ENCODE measurements at regions not wholly inside any gene's neighbourhood (a gene's known extent, or its start where the extent isn't known, plus 50 kb on each side); places are given as distances from the start of the nearest gene placed in this dataset.
"Not testable (repeated sequence)": the region's sequence is repeated elsewhere in the genome, so short reads cannot be mapped to it uniquely, and the experiment has no call there.

GRCh38 chrX:131830400-131831184 lies 192.5 kb upstream of the STK26 start:
- DNase-seq = peak in 1 of 2 experiments; percentile 19

- DNase-seq = no peak
Observed at GRCh38 chrX:131831185-131831520, 191.9 kb upstream of the STK26 start.

DNA sequence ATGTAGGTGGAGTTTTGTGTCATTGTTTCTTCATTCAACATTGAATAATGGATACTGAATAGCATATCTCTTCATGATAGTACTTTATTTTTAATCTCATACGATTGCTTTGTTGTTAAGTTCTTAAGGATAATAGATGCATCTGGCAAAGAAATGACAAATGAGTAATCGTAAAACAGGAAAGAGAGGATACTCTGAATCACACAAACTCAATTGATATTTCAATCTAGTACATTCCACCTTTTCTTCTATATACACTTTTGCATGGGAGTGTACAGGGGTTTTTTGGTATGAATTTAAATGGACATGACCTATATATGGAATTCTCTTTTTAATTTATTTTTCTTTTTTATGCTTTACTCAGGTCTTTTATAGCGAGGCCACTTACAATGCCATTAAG lies 186.9 kb upstream of the STK26 start:
- no peak for DNase-seq

GRCh38 chrX:131837325-131837724 lies 185.8 kb upstream of the STK26 start:
- no peak for DNase-seq

- no peak for DNase-seq
Observed at GRCh38 chrX:131840799-131841495, 182.2 kb upstream of the STK26 start.

GRCh38 chrX:131841496-131842437 lies 181.3 kb upstream of the STK26 start:
- DNase-seq = no peak

DNA sequence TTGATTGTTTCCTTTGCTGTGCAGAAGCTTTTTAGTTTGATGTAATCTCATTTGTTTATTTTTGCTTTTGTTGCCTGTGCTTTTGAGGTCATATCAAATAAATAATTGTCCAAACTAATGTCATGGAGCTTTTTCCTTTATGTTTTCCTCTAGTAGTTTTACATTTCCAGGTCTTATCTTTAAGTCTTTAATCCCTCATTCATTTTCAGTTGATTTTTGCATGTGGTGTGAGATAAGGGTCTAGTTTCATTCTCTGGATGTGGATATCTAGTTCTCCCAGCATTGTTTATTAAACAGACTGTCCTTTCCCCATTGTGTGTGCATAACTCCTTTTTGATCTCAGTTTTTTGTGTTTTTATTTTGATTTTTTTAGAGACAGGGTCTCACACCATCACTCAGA lies 179.1 kb upstream of the STK26 start:
- no peak for DNase-seq

GRCh38 chrX:131845201-131845600 lies 177.9 kb upstream of the STK26 start:
- DNase-seq = no peak

GRCh38 chrX:131845771-131846170 lies 177.3 kb upstream of the STK26 start:
- no peak for DNase-seq

- not testable (repeated sequence) for DNase-seq
Observed at GRCh38 chrX:131850964-131851363, 172.1 kb upstream of the STK26 start.

- no peak for DNase-seq
Observed at GRCh38 chrX:131853440-131853839, 169.7 kb upstream of the STK26 start.

GRCh38 chrX:131854581-131854980 lies 168.5 kb upstream of the STK26 start:
- DNase-seq = no peak

DNA sequence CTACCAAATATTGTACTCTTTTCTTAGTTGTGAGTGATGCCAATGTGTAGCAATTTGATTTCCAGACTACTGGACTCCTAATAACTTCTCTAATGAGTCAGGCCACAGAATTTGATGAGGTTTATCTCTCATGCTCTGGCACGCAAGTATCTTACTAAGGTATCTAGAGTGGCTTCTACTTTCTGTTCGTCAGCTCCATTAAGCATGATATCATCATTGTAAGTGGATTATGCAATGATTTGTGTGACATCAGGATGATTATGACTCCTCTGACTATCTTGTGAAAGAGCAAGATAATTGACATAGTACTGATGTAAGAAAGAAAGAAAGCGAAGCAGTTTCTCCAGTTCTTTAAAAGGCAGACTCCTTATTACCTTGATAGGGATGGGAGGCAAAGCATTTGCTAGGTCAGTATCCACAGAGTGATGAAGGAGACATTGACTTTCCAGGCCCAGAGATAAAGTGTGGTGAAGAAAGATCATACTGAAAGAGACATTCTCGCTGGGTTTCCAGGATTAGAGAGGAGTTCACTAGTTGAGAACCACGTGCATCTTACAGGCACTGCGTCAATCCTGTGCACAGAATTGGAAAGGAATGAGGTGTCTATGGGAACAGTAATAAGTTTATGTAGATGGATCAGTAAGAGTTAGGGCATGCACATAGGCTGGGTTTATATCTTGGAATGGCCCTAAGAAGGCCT lies 161.9 kb upstream of the STK26 start:
- DNase-seq = no peak

DNA sequence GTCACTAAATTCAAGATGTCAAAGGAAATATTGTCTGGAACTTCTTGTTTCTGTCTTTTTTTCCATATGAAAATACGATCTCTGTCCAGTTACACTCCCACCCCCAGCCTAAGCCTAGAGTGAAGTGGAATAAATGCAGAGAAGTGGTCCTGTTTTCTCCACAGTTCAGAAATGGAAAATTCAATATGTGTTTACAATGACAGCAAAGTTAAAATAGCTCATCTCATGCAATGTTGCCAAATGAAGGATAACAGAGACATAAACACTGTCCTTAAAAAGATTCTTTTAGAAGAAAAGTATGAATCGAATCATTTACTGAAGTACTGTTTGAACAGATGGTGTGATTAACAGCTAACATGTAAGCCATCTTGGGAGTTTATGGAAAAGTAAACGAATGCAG lies 160.8 kb upstream of the STK26 start:
- DNase-seq = no peak

GRCh38 chrX:131869182-131869581 lies 153.9 kb upstream of the STK26 start:
- DNase-seq = no peak

DNA sequence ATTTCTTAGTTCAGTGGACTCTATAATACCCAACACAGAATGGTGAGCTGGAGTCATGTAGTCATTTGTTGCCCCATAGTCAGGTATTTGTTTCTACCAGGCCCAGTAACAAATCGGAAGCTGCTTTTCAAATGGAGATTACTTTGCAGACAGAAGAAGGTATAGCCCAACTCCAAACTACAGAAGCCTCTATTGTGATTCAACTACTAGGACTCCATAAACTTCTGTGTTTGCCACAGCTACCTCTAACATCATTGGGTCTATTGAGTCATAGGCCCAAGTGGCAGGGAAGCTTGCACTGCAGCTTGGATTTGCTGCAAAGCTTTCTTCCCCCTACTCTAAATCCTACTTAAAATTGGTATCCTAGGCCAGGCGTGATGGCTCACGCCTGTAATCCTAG lies 148.8 kb upstream of the STK26 start:
- DNase-seq = no peak

GRCh38 chrX:131875827-131876226 lies 147.3 kb upstream of the STK26 start:
- not testable (repeated sequence) for DNase-seq

- no peak for DNase-seq
Observed at GRCh38 chrX:131881194-131881593, 141.9 kb upstream of the STK26 start.

GRCh38 chrX:131885042-131885441 lies 138.1 kb upstream of the STK26 start:
- not testable (repeated sequence) for DNase-seq

GRCh38 chrX:131893857-131894256 lies 129.2 kb upstream of the STK26 start:
- not testable (repeated sequence) for DNase-seq

DNA sequence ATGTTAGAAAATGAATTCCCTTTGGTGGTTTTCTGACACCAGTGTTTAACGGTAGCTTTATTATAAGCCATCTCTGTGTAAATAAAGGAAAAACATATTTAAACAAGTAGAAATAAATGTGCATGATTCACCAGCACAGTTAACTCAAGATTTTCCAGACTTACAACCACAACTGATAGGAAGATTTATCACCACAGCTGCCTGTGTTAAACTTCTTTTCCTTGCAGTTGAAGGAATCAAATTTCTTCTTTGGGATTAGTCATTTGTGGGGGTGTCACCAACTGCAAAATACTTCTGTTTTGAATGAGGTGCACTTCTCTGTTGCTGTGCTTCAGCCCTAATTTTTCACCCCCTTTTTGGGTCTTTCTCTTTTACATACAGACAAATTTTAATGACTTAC lies 128.1 kb upstream of the STK26 start:
- no peak for DNase-seq

GRCh38 chrX:131895807-131896206 lies 127.3 kb upstream of the STK26 start:
- no peak for DNase-seq

DNA sequence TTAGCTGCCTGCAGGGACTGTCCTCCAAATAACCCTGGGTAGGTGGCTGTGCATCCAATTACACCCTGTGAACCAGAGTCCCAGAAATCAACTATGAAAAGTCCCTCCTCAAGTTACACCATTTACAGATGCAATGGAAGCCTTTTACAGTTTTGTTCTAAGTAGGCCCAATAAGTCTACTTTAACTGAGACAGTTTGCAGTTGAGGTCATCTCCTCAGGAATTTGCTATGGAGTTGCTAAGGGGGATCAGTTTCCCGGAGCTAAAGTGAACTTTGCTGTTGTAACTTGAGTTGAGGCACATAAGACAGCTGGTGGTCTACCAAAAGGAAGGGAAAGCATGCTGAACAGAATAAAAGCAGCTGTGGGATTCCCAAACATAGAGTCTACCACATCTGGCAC lies 121.6 kb upstream of the STK26 start:
- DNase-seq = no peak

All from cerebellar nuclear complex (tissue), 1 donor.